Hematopoietic multipotent progenitor cell treated with erythropoietin and hydrocortisone succinate and interleukin-3 and kit ligand, for 4 days (in vitro differentiated cells): ENCODE measurements at regions not wholly inside any gene's neighbourhood (a gene's known extent, or its start where the extent isn't known, plus 50 kb on each side); places are given as distances from the start of the nearest gene placed in this dataset.
"Not testable (repeated sequence)": the region's sequence is repeated elsewhere in the genome, so short reads cannot be mapped to it uniquely, and the experiment has no call there.

Source experiments
- DNase-seq: peaks from one replicate; pipeline ENCODE4 v3.0.0-alpha.2; 2015

- DNase-seq, result peak; percentile 41
Observed at GRCh38 chr4:59247032-59247431, 1953.1 kb upstream of the ADGRL3 start.

GRCh38 chr4:59248313-59248712, 1951.8 kb upstream of the ADGRL3 start:
- no peak for DNase-seq

GRCh38 chr4:59249110-59249509, 1951.0 kb upstream of the ADGRL3 start:
- no peak for DNase-seq

- no peak for DNase-seq
Observed at GRCh38 chr4:59258002-59258401, 1942.1 kb upstream of the ADGRL3 start.

- DNase-seq, result no peak
Observed at GRCh38 chr4:59307609-59308008, 1892.5 kb upstream of the ADGRL3 start.

GRCh38 chr4:59314637-59315036, 1885.5 kb upstream of the ADGRL3 start:
- DNase-seq, result no peak

- no peak for DNase-seq
Observed at GRCh38 chr4:59339631-59340030, 1860.5 kb upstream of the ADGRL3 start.

GRCh38 chr4:59341506-59341905, 1858.6 kb upstream of the ADGRL3 start:
- no peak for DNase-seq

- no peak for DNase-seq
Observed at GRCh38 chr4:59348949-59349348, 1851.2 kb upstream of the ADGRL3 start.

- no peak for DNase-seq
Observed at GRCh38 chr4:59369229-59369628, 1830.9 kb upstream of the ADGRL3 start.

- no peak for DNase-seq
Observed at GRCh38 chr4:59374416-59374815, 1825.7 kb upstream of the ADGRL3 start.

GRCh38 chr4:59380841-59381366, 1819.2 kb upstream of the ADGRL3 start:
- no peak for DNase-seq

- DNase-seq, result no peak
Observed at GRCh38 chr4:59381591-59381990, 1818.5 kb upstream of the ADGRL3 start.

- DNase-seq, result no peak
Observed at GRCh38 chr4:59387759-59388758, 1812.1 kb upstream of the ADGRL3 start.

- DNase-seq, result no peak
Observed at GRCh38 chr4:59393780-59394179, 1806.3 kb upstream of the ADGRL3 start.

- no peak for DNase-seq
Observed at GRCh38 chr4:59400334-59400733, 1799.8 kb upstream of the ADGRL3 start.

GRCh38 chr4:59409647-59410046, 1790.5 kb upstream of the ADGRL3 start:
- DNase-seq, result no peak

GRCh38 chr4:59412739-59413138, 1787.4 kb upstream of the ADGRL3 start:
- no peak for DNase-seq

GRCh38 chr4:59455751-59456150, 1744.4 kb upstream of the ADGRL3 start:
- no peak for DNase-seq

- DNase-seq, result no peak
Observed at GRCh38 chr4:59457576-59457975, 1742.5 kb upstream of the ADGRL3 start.

GRCh38 chr4:59484944-59485343, 1715.2 kb upstream of the ADGRL3 start:
- peak; percentile 50 for DNase-seq

- DNase-seq, result no peak
Observed at GRCh38 chr4:59500103-59500502, 1700.0 kb upstream of the ADGRL3 start.

- no peak for DNase-seq
Observed at GRCh38 chr4:59503731-59504130, 1696.4 kb upstream of the ADGRL3 start.

- not testable (repeated sequence) for DNase-seq
Observed at GRCh38 chr4:59511809-59512208, 1688.3 kb upstream of the ADGRL3 start.
